Stomach smooth muscle (tissue), 2 donors: ENCODE measurements at regions not wholly inside any gene's neighbourhood (a gene's known extent, or its start where the extent isn't known, plus 50 kb on each side); places are given as distances from the start of the nearest gene placed in this dataset.
A peak's percentile ranks its signal among the peaks of the same experiment; 100 is the strongest.

Experiments
- H3K27ac ChIP-seq: one replicate; pipeline ENCODE4 v1.7.0; 2013; ENCODE audit warnings: mild to moderate bottlenecking, low read length, inconsistent platforms
- H3K27me3 ChIP-seq, 2 donors: one replicate each; pipeline ENCODE4 v1.7.0; 2013; ENCODE audit warnings: low read length in 2 of 2; ENCODE audit not compliant: insufficient read depth in 2 of 2, control insufficient read depth in 1 of 2
- H3K36me3 ChIP-seq, 2 donors: one replicate each; pipeline ENCODE4 v1.7.0; 2013; ENCODE audit warnings: low read length in 2 of 2; ENCODE audit not compliant: control insufficient read depth in 2 of 2, insufficient read depth in 2 of 2
- H3K4me1 ChIP-seq: one replicate; pipeline ENCODE4 v1.7.0; 2013; ENCODE audit warnings: low read length; ENCODE audit not compliant: control insufficient read depth, insufficient read depth
- H3K4me3 ChIP-seq, 2 donors: one replicate each; pipeline ENCODE4 v1.7.0; 2013; ENCODE audit warnings: low read length in 2 of 2
- H3K9ac ChIP-seq, 2 donors: one replicate each; pipeline ENCODE4 v1.7.0; 2013; ENCODE audit warnings: low read length in 2 of 2, mild to moderate bottlenecking in 1 of 2
- H3K9me3 ChIP-seq, 2 donors: one replicate each; pipeline ENCODE4 v1.7.0; 2013; ENCODE audit warnings: low read length in 2 of 2; ENCODE audit not compliant: control insufficient read depth in 2 of 2
- donor health status: healthy.
- donor health status: Pancreatic carcinoma.

- no peak overlapping the region for H3K9ac ChIP-seq
- H3K27ac ChIP-seq: no peak overlapping the region
- H3K27me3 ChIP-seq: no peaks in the 10 kb centered on the region
- H3K9me3 ChIP-seq: no peaks in the 10 kb centered on the region
- no peaks in the 10 kb centered on the region for H3K4me1 ChIP-seq
- no peak overlapping the region for H3K4me3 ChIP-seq
- H3K36me3 ChIP-seq: no peaks in the 10 kb centered on the region
These were observed 125.3 kb upstream of the CCN2 start for GRCh38 chr6:132076452-132076851.

GRCh38 chr6:132072831-132073230 lies 121.7 kb upstream of the CCN2 start:
- Histone ChIP-seq H3K27ac (no peak overlapping the region), H3K4me1 (no peaks in the 10 kb centered on the region), H3K27me3 (no peaks in the 10 kb centered on the region), H3K4me3 (no peak overlapping the region), H3K9ac (no peak overlapping the region), H3K9me3 (no peaks in the 10 kb centered on the region), H3K36me3 (no peaks in the 10 kb centered on the region)

GRCh38 chr6:132072271-132072670 lies 121.1 kb upstream of the CCN2 start:
- H3K9me3 ChIP-seq: no peaks in the 10 kb centered on the region
- no peaks in the 10 kb centered on the region for H3K36me3 ChIP-seq
- no peak overlapping the region for H3K27ac ChIP-seq
- no peak overlapping the region for H3K9ac ChIP-seq
- H3K4me1 ChIP-seq: no peaks in the 10 kb centered on the region
- H3K4me3 ChIP-seq: no peak overlapping the region
- H3K27me3 ChIP-seq: no peaks in the 10 kb centered on the region

- Histone ChIP-seq H3K9me3 (no peaks in the 10 kb centered on the region), H3K4me3 (peak overlapping the region in 1 of 2 donors; percentile 26), H3K27ac (no peak overlapping the region), H3K4me1 (no peaks in the 10 kb centered on the region), H3K27me3 (no peaks in the 10 kb centered on the region), H3K36me3 (no peaks in the 10 kb centered on the region), H3K9ac (no peak overlapping the region)
These were observed 119.2 kb upstream of the CCN2 start for GRCh38 chr6:132070356-132070755.

GRCh38 chr6:132068766-132069165 lies 117.6 kb upstream of the CCN2 start:
- H3K27ac ChIP-seq: no peak overlapping the region
- no peaks in the 10 kb centered on the region for H3K36me3 ChIP-seq
- no peak overlapping the region for H3K9ac ChIP-seq
- H3K4me3 ChIP-seq: no peak overlapping the region
- H3K4me1 ChIP-seq: no peaks in the 10 kb centered on the region
- H3K9me3 ChIP-seq: no peaks in the 10 kb centered on the region
- H3K27me3 ChIP-seq: no peaks in the 10 kb centered on the region

- Histone ChIP-seq H3K27ac (no peak overlapping the region), H3K4me3 (no peak overlapping the region), H3K36me3 (no peaks in the 10 kb centered on the region), H3K4me1 (no peaks in the 10 kb centered on the region), H3K9me3 (no peaks in the 10 kb centered on the region), H3K9ac (no peak overlapping the region), H3K27me3 (no peaks in the 10 kb centered on the region)
These were observed 116.1 kb upstream of the CCN2 start for GRCh38 chr6:132067286-132067685.

- Histone ChIP-seq H3K9me3 (no peaks in the 10 kb centered on the region), H3K27ac (no peak overlapping the region), H3K36me3 (no peaks in the 10 kb centered on the region), H3K9ac (no peak overlapping the region), H3K4me1 (no peaks in the 10 kb centered on the region), H3K27me3 (no peaks in the 10 kb centered on the region), H3K4me3 (no peak overlapping the region)
These were observed 114.4 kb upstream of the CCN2 start for GRCh38 chr6:132065556-132065955.

- no peaks in the 10 kb centered on the region for H3K4me1 ChIP-seq
- H3K4me3 ChIP-seq: no peak overlapping the region
- no peaks in the 10 kb centered on the region for H3K27me3 ChIP-seq
- no peak overlapping the region for H3K9ac ChIP-seq
- no peaks in the 10 kb centered on the region for H3K36me3 ChIP-seq
- H3K27ac ChIP-seq: no peak overlapping the region
- no peaks in the 10 kb centered on the region for H3K9me3 ChIP-seq
These were observed 112.6 kb upstream of the CCN2 start for GRCh38 chr6:132063738-132064137.

- H3K27me3 ChIP-seq: no peaks in the 10 kb centered on the region
- H3K9me3 ChIP-seq: no peaks in the 10 kb centered on the region
- H3K36me3 ChIP-seq: no peaks in the 10 kb centered on the region
- H3K4me3 ChIP-seq: no peak overlapping the region
- no peak overlapping the region for H3K9ac ChIP-seq
- H3K27ac ChIP-seq: no peak overlapping the region
- no peaks in the 10 kb centered on the region for H3K4me1 ChIP-seq
These were observed 112.0 kb upstream of the CCN2 start for GRCh38 chr6:132063204-132063603.

- H3K9ac ChIP-seq: no peak overlapping the region
- no peaks in the 10 kb centered on the region for H3K4me1 ChIP-seq
- H3K4me3 ChIP-seq: no peak overlapping the region
- no peaks in the 10 kb centered on the region for H3K36me3 ChIP-seq
- no peaks in the 10 kb centered on the region for H3K9me3 ChIP-seq
- no peak overlapping the region for H3K27ac ChIP-seq
- H3K27me3 ChIP-seq: no peaks in the 10 kb centered on the region
These were observed 111.5 kb upstream of the CCN2 start for GRCh38 chr6:132062626-132063025.

GRCh38 chr6:132061381-132061780 lies 110.2 kb upstream of the CCN2 start:
- H3K9me3 ChIP-seq: peaks cover 0 to 6% of the 10 kb centered on the region in 2 donors
- H3K27me3 ChIP-seq: no peaks in the 10 kb centered on the region
- no peaks in the 10 kb centered on the region for H3K36me3 ChIP-seq
- H3K4me3 ChIP-seq: no peak overlapping the region
- no peak overlapping the region for H3K27ac ChIP-seq
- H3K4me1 ChIP-seq: no peaks in the 10 kb centered on the region
- no peak overlapping the region for H3K9ac ChIP-seq
